Esophagus muscularis mucosa (tissue), 4 donors: ENCODE measurements at regions not wholly inside any gene's neighbourhood (a gene's known extent, or its start where the extent isn't known, plus 50 kb on each side); places are given as distances from the start of the nearest gene placed in this dataset.

Experiments
- DNase-seq: peaks from one replicate; pipeline ENCODE4 v3.0.0-alpha.2; 2017; ENCODE audit errors: extremely low spot score
- H3K27ac ChIP-seq, 4 donors: fragments of 200-600 bp; sonication (generic); replicated peaks in 1 of 4; 1 replicate in 3 of 4; 2 replicates in 1 of 4; pipeline ENCODE4 v1.5.1; 2016 to 2019; ENCODE audit warnings: mild to moderate bottlenecking in 1 of 4
- H3K27me3 ChIP-seq, 4 donors: fragments of 200-600 bp; sonication (generic); one replicate each; pipeline versions ENCODE4 v1.5.1 to v1.6.0; 2016 to 2019
- H3K36me3 ChIP-seq, 4 donors: fragments of 200-600 bp; sonication (generic); one replicate each; pipeline ENCODE4 v1.5.1; 2016 to 2019
- H3K4me1 ChIP-seq, 4 donors: fragments of 200-600 bp; sonication (generic); one replicate each; pipeline ENCODE4 v1.5.1; 2016 to 2019
- H3K4me3 ChIP-seq, 4 donors: fragments of 200-600 bp; sonication (generic); 1 replicate in 2 of 4; 2 replicates in 2 of 4; pipeline ENCODE4 v1.5.1; 2016 to 2019; ENCODE audit warnings: mild to moderate bottlenecking in 4 of 4, moderate library complexity in 1 of 4
- H3K9me3 ChIP-seq, 4 donors: fragments of 200-600 bp; sonication (generic); 1 replicate in 3 of 4; 2 replicates in 1 of 4; pipeline ENCODE4 v1.5.1; 2016 to 2019
- EP300 ChIP-seq: sonication (generic); formaldehyde crosslinking; IDR thresholded peaks from one replicate; pipeline ENCODE4 v1.6.1; 2017; ENCODE audit warnings: antibody characterized with exemption
- POLR2A ChIP-seq: fragments of 450-650 bp; IDR thresholded peaks from one replicate; pipeline ENCODE4 v1.6.1; 2017; ENCODE audit warnings: antibody characterized with exemption, moderate library complexity, mild to moderate bottlenecking, low read depth
- POLR2AphosphoS5 ChIP-seq, 2 donors: sonication (generic); formaldehyde crosslinking; IDR thresholded peaks; one replicate each; pipeline ENCODE4 v1.6.1; 2017; ENCODE audit warnings: antibody characterized with exemption in 2 of 2
- WGBS: methylation state at CpG from one replicate; pipeline ENCODE4 v1.1.5; 2018; 5-methylcytosine and 5-hydroxymethylcytosine counted together
- intact Hi-C: fragments of 100-400 bp; cut with DNase I; formaldehyde crosslinking; loops from one replicate; pipeline ENCODE4 v1.15.1; 2023
- TF ChIP-seq, protein P1 (sequence below), 3 experiments: fragments of 200-600 bp in 2 of 3; fragments of 450-650 bp in 1 of 3; sonication (generic) in 2 of 3; IDR thresholded peaks; one replicate each; pipeline ENCODE4 v1.5.1; 2017 to 2019; ENCODE audit warnings: antibody characterized with exemption in 3 of 3, mild to moderate bottlenecking in 2 of 3, moderate library complexity in 1 of 3

DNA sequence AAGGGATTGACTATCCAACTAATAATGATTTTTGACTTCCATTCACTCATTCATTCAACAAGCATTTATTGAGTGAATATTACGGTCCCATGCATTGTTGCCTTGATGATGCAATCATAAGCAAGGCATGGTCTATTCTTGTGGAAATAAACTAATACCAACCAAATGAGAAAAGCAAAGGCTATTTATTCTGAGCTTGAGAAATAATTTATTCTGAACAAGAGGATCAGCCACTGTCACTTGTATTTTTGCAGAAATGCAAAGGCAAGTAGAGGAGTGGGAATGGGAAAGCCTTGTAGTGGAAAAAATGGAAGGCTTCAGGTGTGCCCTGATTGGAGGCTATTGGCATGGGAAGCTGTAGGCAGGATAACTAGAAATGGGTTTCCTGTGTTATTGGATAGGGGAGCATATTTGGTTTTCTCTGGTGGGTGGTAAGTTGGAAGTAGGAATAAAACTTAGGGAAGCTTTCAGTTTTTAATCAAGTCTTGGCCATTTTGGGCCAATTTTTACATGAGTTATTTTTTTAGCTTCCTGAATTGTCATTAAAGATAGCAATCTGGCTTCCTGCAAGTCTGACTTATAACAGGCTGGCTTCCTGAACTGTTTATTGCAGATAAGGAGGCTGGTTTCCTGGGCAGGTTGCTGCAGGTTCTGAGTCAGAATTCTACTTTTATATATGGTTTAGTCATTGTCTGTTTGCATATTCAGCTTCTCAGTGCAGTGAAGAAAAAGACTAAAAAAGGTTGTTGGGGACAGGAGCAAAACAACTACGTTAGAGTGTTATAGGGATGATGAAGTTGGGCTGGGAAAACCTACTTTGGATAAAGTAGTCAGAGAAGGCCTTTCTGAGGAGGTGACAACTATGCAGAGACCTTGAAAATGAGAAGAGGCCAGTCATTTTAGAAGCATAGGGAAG lies 106.7 kb downstream of the APIP start:
- Histone ChIP-seq H3K9me3 (peaks cover 0 to 14% (median 10%) of the 10 kb centered on the region in 4 donors), H3K4me1 (no peaks in the 10 kb centered on the region), H3K36me3 (no peaks in the 10 kb centered on the region), H3K27ac (no peak overlapping the region), H3K4me3 (no peak overlapping the region), H3K27me3 (no peaks in the 10 kb centered on the region)
- TF ChIP-seq, protein P1, sequence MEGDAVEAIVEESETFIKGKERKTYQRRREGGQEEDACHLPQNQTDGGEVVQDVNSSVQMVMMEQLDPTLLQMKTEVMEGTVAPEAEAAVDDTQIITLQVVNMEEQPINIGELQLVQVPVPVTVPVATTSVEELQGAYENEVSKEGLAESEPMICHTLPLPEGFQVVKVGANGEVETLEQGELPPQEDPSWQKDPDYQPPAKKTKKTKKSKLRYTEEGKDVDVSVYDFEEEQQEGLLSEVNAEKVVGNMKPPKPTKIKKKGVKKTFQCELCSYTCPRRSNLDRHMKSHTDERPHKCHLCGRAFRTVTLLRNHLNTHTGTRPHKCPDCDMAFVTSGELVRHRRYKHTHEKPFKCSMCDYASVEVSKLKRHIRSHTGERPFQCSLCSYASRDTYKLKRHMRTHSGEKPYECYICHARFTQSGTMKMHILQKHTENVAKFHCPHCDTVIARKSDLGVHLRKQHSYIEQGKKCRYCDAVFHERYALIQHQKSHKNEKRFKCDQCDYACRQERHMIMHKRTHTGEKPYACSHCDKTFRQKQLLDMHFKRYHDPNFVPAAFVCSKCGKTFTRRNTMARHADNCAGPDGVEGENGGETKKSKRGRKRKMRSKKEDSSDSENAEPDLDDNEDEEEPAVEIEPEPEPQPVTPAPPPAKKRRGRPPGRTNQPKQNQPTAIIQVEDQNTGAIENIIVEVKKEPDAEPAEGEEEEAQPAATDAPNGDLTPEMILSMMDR (IDR thresholded peaks at IDR 0.05), result no peak
- TF ChIP-seq POLR2AphosphoS5 (IDR thresholded peaks at IDR 0.05) (no peak), EP300 (no peak), POLR2A (no peak)
- DNase-seq, result peak; percentile 19
- intact Hi-C loops, result no loop called here
- WGBS, result 74% methylated on average over 2 of the region's 2 CpGs

DNA sequence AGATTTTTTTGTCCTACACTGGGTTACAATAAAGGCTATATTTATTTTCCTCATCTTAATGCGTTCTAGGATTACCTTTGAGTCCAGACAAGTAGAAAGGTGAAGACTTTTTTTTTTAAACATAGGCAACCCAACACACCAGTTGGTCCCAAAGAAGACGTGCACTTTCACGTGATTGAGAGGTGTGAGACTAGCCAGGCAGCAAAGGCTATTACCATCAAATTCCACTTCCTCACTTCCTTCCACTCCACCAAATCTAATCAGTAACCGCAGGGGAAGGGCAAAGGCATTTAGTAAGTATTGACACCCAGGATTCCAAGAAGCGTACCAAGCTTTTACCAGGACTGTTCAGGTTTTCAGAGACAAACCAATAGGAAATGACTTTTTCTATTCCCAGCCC lies 109.3 kb downstream of the APIP start:
- Histone ChIP-seq H3K9me3 (peaks cover 0 to 2% (median under 1%) of the 10 kb centered on the region in 4 donors), H3K36me3 (no peaks in the 10 kb centered on the region), H3K4me1 (no peaks in the 10 kb centered on the region), H3K27me3 (no peaks in the 10 kb centered on the region), H3K4me3 (no peak overlapping the region), H3K27ac (no peak overlapping the region)
- TF ChIP-seq POLR2A (no peak), POLR2AphosphoS5 (IDR thresholded peaks at IDR 0.05) (no peak), EP300 (no peak)
- TF ChIP-seq, protein P1 (IDR thresholded peaks at IDR 0.05), result no peak
- intact Hi-C loops, result no loop called here
- DNase-seq, result peak; percentile 50
- WGBS, result 80% methylated on average over 5 of the region's 5 CpGs

DNA sequence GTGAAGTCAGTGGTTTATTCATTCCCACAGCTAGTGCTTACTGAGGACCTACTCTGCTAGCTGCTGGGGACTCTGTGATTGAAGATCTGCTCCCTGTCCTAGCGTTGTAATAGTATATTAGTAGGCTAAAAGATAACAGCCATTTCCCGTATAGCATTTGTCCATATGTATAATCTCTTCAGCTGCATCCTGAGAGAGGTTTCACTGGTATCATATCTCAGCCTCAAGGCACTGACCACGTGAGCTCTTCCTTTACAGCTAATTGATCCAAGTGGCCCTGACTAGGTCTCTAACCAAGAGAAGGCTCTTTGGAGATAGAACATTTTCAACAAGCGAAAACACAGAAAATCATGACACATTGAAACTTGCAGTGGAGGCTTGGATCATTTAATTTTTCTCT lies 110.2 kb downstream of the APIP start:
- peak; percentile 14 for DNase-seq
- Histone ChIP-seq H3K4me1 (no peaks in the 10 kb centered on the region), H3K27me3 (no peaks in the 10 kb centered on the region), H3K9me3 (no peaks in the 10 kb centered on the region), H3K36me3 (no peaks in the 10 kb centered on the region), H3K4me3 (no peak overlapping the region), H3K27ac (no peak overlapping the region)
- no peak for TF ChIP-seq POLR2AphosphoS5 (IDR thresholded peaks at IDR 0.05)
- TF ChIP-seq EP300, result no peak
- no peak for TF ChIP-seq POLR2A
- TF ChIP-seq, protein P1 (IDR thresholded peaks at IDR 0.05), result no peak
- intact Hi-C loops, result no loop called here
- 68% methylated on average over 4 of the region's 4 CpGs for WGBS

DNA sequence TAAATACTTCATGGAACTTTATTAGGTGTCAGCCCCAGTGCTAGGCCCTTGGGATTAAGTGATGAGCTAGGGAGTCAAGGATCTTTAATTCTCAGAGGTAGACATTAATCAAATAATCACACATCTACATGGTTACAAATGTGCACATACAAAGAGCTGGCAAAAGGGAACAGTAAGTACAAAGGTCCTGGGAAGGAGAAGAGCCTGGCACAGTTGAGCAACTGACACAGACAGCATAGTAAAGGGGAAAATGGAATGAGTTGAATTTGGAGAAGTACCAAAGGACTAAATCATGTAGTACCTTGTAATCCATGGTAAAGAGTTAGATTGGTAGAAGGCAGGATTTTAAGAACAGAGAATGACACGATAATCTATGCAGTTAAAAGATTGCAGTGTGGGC lies 116.3 kb downstream of the APIP start:
- WGBS, result 89% methylated on average over 1 of the region's 1 CpG
- no peak for DNase-seq
- H3K4me3 ChIP-seq, result no peak overlapping the region

More for the DNA sequence above, 116.3 kb downstream of the APIP start:
- intact Hi-C loops, result no loop called here
- Histone ChIP-seq H3K27ac (no peak overlapping the region), H3K27me3 (no peaks in the 10 kb centered on the region), H3K36me3 (no peaks in the 10 kb centered on the region), H3K4me1 (no peaks in the 10 kb centered on the region), H3K9me3 (no peaks in the 10 kb centered on the region)
- TF ChIP-seq POLR2A, result no peak
- no peak for TF ChIP-seq EP300
- TF ChIP-seq POLR2AphosphoS5 (IDR thresholded peaks at IDR 0.05), result no peak
- TF ChIP-seq, protein P1 (IDR thresholded peaks at IDR 0.05), result no peak
